GM12874 (cell line): ENCODE measurements at regions not wholly inside any gene's neighbourhood (a gene's known extent, or its start where the extent isn't known, plus 50 kb on each side); places are given as distances from the start of the nearest gene placed in this dataset.

ENCODE experiments used
- CTCF ChIP-seq: IDR thresholded peaks from 2 replicates; pipeline ENCODE4 v1.5.1; 2011; ENCODE audit warnings: low read depth, mild to moderate bottlenecking, control low read depth, low read length, moderate library complexity; ENCODE audit not compliant: insufficient read depth

GRCh38 chr5:135193213-135194125 lies 159.4 kb upstream of the PITX1 start:
- TF ChIP-seq CTCF, result no peak

- TF ChIP-seq CTCF, result no peak
Measured at GRCh38 chr5:135192351-135192750, 158.3 kb upstream of the PITX1 start.

- peak; percentile 94 for TF ChIP-seq CTCF
Measured at GRCh38 chr5:135191084-135191826, 157.2 kb upstream of the PITX1 start.

GRCh38 chr5:135190416-135191083 lies 156.5 kb upstream of the PITX1 start:
- TF ChIP-seq CTCF, result no peak

GRCh38 chr5:135189024-135189423 lies 155.0 kb upstream of the PITX1 start:
- TF ChIP-seq CTCF, result no peak

- TF ChIP-seq CTCF, result no peak
Measured at GRCh38 chr5:135188233-135188914, 154.3 kb upstream of the PITX1 start.
